ENCODE measurements at regions not wholly inside any gene's neighbourhood (a gene's known extent, or its start where the extent isn't known, plus 50 kb on each side); places are given as distances from the start of the nearest gene placed in this dataset.

DNA sequence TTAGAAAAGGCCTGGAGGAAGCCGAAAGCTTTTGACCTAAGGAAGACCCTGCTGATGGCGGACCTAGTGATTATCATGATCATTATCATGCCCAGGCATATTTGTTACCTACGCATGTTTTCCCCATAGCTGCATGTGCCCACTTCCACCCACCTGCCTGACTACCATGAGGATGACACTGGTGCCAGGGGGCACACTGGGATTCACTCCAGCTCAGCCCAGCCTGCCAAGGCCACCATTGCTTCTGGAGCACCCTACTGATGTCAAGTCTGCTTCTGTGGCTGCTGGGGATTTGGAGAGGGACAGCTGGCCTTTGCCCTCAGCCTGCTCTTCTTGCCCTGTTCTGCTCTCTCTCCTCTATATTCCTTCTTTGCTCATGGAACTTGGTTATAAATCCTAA, 124.7 kb upstream of the NALF2 start:
- Mint-ChIP-seq H3K4me1 (ENCODE audit: low read depth) (no peaks in the 10 kb centered on the region), H3K9me3 (ENCODE audit: low read depth) (peaks cover 21% of the 10 kb centered on the region), H3K4me3 (ENCODE audit: low read depth) (no peak overlapping the region), H3K27me3 (peaks cover 2% of the 10 kb centered on the region), H3K27ac (no peak overlapping the region), H3K36me3 (ENCODE audit: insufficient read depth) (peaks cover 1% of the 10 kb centered on the region)
- DNase-seq (ENCODE audit: low spot score, unreplicated experiment), result no peak
- TF ChIP-seq, protein P1, sequence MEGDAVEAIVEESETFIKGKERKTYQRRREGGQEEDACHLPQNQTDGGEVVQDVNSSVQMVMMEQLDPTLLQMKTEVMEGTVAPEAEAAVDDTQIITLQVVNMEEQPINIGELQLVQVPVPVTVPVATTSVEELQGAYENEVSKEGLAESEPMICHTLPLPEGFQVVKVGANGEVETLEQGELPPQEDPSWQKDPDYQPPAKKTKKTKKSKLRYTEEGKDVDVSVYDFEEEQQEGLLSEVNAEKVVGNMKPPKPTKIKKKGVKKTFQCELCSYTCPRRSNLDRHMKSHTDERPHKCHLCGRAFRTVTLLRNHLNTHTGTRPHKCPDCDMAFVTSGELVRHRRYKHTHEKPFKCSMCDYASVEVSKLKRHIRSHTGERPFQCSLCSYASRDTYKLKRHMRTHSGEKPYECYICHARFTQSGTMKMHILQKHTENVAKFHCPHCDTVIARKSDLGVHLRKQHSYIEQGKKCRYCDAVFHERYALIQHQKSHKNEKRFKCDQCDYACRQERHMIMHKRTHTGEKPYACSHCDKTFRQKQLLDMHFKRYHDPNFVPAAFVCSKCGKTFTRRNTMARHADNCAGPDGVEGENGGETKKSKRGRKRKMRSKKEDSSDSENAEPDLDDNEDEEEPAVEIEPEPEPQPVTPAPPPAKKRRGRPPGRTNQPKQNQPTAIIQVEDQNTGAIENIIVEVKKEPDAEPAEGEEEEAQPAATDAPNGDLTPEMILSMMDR (IDR thresholded peaks at IDR 0.05; ENCODE audit: unreplicated experiment), result no peak

DNA sequence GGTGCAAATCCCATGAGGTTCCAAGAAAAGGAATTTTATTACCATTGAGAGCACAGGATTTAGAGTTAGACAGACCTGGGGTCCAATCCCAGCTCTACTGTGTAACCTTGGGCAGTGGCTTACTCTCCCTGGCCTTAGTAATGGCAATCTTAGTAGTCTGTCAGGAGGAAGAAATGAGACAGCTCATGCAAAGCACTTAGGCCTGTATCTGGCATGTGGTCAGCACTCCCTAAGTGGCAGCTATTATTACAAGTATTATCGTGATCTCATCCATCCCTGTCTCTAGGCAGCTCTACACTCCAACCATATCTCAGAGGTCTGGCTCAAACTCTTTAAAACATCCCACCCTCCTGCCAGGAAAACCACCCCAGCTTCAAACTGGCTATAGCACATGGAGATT, 129.6 kb upstream of the NALF2 start:
- H3K27me3 Mint-ChIP-seq, result no peaks in the 10 kb centered on the region
- peaks cover 1% of the 10 kb centered on the region for H3K36me3 Mint-ChIP-seq (ENCODE audit: insufficient read depth)
- peaks cover 21% of the 10 kb centered on the region for H3K9me3 Mint-ChIP-seq (ENCODE audit: low read depth)
- H3K27ac Mint-ChIP-seq, result no peak overlapping the region
- no peaks in the 10 kb centered on the region for H3K4me1 Mint-ChIP-seq (ENCODE audit: low read depth)
- no peak for DNase-seq (ENCODE audit: low spot score, unreplicated experiment)
- no peak overlapping the region for H3K4me3 Mint-ChIP-seq (ENCODE audit: low read depth)
- TF ChIP-seq, protein P1 (IDR thresholded peaks at IDR 0.05; ENCODE audit: unreplicated experiment), result no peak

DNA sequence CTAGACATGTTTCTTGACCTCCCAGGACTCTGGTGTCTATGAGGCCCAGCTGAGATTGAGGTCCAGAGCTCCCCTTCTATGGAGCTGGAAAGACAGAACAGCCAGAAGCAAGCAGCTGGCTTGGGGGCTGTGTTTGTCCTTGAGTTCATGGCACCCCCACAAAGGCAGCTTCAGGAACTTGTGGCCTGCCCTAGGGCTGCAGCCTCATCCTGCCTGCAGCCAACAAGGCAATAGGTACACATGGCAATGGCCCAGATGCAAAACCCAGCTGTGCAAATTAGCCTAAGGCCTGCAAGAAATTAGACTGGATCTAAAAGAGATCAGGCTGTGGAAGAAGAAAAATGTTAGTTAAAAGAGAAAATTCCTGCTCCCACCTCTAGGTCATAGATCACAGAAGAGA, 131.7 kb upstream of the NALF2 start:
- Mint-ChIP-seq H3K36me3 (ENCODE audit: insufficient read depth) (peaks cover 1% of the 10 kb centered on the region), H3K27ac (no peak overlapping the region), H3K4me3 (ENCODE audit: low read depth) (no peak overlapping the region), H3K27me3 (no peaks in the 10 kb centered on the region), H3K9me3 (ENCODE audit: low read depth) (peaks cover 18% of the 10 kb centered on the region), H3K4me1 (ENCODE audit: low read depth) (no peaks in the 10 kb centered on the region)
- DNase-seq (ENCODE audit: low spot score, unreplicated experiment), result no peak
- TF ChIP-seq, protein P1 (IDR thresholded peaks at IDR 0.05; ENCODE audit: unreplicated experiment), result no peak

DNA sequence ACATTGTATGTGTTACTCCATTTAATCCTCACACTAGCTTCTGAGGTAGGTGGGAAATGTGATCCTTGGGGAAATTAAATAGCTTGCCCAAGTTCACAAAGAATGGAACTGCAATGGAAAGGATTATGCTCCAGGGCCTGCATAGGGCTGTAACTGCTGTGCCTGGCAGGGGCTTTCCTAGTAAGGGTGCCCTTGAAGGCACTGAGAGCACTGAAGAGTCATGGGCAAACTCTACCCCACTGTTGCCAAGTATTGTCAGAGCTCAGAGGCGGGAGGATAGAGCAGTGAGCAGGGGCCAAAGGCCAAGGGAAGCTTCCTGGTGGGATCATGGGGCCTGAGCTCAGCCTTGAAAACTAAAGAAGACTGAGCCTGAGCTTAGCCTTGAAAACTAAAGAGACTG, 133.0 kb upstream of the NALF2 start:
- Mint-ChIP-seq H3K36me3 (ENCODE audit: insufficient read depth) (peaks cover 1% of the 10 kb centered on the region), H3K9me3 (ENCODE audit: low read depth) (peaks cover 14% of the 10 kb centered on the region), H3K27me3 (no peaks in the 10 kb centered on the region), H3K4me3 (ENCODE audit: low read depth) (no peak overlapping the region), H3K4me1 (ENCODE audit: low read depth) (no peaks in the 10 kb centered on the region), H3K27ac (no peak overlapping the region)
- DNase-seq (ENCODE audit: low spot score, unreplicated experiment), result no peak
- TF ChIP-seq, protein P1 (IDR thresholded peaks at IDR 0.05; ENCODE audit: unreplicated experiment), result no peak

DNA sequence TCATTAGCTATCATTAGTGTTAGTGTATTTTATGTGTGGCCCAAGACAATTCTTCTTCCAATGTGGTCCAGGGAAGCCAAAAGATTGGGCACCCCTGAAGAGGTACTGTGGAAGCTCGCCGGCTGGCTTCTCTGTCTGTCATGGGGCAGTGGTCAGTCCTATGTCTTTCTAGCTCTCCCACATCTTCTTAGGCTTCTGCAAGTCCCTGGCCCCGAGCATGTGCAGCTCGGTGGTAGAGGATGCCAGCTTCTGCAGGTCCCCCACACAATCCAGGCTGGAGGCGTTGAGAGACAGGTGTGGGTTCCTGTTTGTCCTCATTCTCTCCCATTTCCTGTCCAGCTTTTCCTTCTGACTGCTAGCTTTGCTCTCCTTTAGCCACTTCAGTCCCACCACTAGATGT, 134.1 kb upstream of the NALF2 start:
- DNase-seq (ENCODE audit: low spot score, unreplicated experiment), result no peak
- no peak overlapping the region for H3K27ac Mint-ChIP-seq
- no peaks in the 10 kb centered on the region for H3K4me1 Mint-ChIP-seq (ENCODE audit: low read depth)
- H3K27me3 Mint-ChIP-seq, result no peaks in the 10 kb centered on the region
- H3K4me3 Mint-ChIP-seq (ENCODE audit: low read depth), result no peak overlapping the region
- TF ChIP-seq, protein P1 (IDR thresholded peaks at IDR 0.05; ENCODE audit: unreplicated experiment), result no peak
- no peaks in the 10 kb centered on the region for H3K36me3 Mint-ChIP-seq (ENCODE audit: insufficient read depth)
- H3K9me3 Mint-ChIP-seq (ENCODE audit: low read depth), result peaks cover 10% of the 10 kb centered on the region

Data from progenitor cell of endocrine pancreas (in vitro differentiated cells).